ENCODE measurements at regions not wholly inside any gene's neighbourhood (a gene's known extent, or its start where the extent isn't known, plus 50 kb on each side); places are given as distances from the start of the nearest gene placed in this dataset.

DNA sequence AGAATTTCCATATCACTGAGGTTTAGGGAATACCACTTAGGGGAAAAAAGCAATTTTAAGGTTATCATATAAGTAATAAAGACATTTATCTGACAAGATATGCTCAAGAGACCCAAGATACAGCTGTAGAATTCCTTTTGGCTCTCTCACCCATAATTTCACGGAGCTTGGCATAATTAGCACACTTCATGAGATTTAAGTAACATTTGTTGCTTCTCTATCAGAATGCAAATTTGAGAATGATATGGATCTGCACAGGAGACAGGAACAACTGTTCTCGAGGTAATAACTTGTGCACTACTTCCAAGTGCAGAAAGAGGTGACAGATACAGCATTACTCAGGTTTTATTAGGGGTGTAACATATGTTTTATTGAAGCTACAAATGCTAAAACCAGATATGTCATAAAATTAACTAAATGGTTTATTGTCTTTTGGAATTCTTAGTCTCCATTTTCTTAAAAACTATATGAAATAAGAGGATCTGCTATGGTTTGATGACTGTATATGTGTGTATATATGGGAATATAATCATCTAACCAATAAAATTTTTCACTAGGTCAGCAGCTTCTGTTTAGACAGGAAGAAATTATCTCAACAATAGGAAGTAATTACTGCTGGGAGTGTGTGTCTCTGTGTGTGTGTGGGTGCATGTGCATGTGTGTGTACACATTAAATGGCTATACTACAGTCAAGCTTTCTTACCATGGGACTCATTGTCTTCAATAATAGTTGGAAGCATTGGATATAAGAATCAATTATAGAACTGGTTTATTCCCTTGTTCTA lies 401.3 kb downstream of the PCDH17 start:
- no peak for TF ChIP-seq POLR2AphosphoS5 (IDR thresholded peaks at IDR 0.05; ENCODE audit: low read depth, low read length)
- TF ChIP-seq, protein P1, sequence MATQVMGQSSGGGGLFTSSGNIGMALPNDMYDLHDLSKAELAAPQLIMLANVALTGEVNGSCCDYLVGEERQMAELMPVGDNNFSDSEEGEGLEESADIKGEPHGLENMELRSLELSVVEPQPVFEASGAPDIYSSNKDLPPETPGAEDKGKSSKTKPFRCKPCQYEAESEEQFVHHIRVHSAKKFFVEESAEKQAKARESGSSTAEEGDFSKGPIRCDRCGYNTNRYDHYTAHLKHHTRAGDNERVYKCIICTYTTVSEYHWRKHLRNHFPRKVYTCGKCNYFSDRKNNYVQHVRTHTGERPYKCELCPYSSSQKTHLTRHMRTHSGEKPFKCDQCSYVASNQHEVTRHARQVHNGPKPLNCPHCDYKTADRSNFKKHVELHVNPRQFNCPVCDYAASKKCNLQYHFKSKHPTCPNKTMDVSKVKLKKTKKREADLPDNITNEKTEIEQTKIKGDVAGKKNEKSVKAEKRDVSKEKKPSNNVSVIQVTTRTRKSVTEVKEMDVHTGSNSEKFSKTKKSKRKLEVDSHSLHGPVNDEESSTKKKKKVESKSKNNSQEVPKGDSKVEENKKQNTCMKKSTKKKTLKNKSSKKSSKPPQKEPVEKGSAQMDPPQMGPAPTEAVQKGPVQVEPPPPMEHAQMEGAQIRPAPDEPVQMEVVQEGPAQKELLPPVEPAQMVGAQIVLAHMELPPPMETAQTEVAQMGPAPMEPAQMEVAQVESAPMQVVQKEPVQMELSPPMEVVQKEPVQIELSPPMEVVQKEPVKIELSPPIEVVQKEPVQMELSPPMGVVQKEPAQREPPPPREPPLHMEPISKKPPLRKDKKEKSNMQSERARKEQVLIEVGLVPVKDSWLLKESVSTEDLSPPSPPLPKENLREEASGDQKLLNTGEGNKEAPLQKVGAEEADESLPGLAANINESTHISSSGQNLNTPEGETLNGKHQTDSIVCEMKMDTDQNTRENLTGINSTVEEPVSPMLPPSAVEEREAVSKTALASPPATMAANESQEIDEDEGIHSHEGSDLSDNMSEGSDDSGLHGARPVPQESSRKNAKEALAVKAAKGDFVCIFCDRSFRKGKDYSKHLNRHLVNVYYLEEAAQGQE (IDR thresholded peaks at IDR 0.05; ENCODE audit: insufficient read depth in 1 of 2, low read depth in 2 of 2, low read length in 2 of 2), result no peak
- TF ChIP-seq SIN3A (IDR thresholded peaks at IDR 0.05; ENCODE audit: borderline replicate concordance, insufficient read depth, low read length), result no peak
- TF ChIP-seq FOXP2 (optimal IDR thresholded peaks at IDR 0.05; ENCODE audit: borderline replicate concordance, extremely low read depth, extremely low read length, insufficient read depth), result no peak
- TF ChIP-seq TAF1 (IDR thresholded peaks at IDR 0.05; ENCODE audit: borderline replicate concordance, insufficient read depth, low read length), result no peak
